Upper lobe of left lung (tissue), 6 donors: ENCODE measurements at regions not wholly inside any gene's neighbourhood (a gene's known extent, or its start where the extent isn't known, plus 50 kb on each side); places are given as distances from the start of the nearest gene placed in this dataset.
"Not testable (repeated sequence)": the region's sequence is repeated elsewhere in the genome, so short reads cannot be mapped to it uniquely, and the experiment has no call there.

Experiments used
- ATAC-seq, 2 donors: fragments of 200-7000 bp; cut with Tn5 transposase; one replicate each; pipeline ENCODE4 v1.9.1; 2022; ENCODE audit warnings: mild to moderate bottlenecking in 2 of 2, moderate library complexity in 2 of 2; ENCODE audit not compliant: low FRiP score in 2 of 2
- DNase-seq, 2 donors: peaks; one replicate each; pipeline ENCODE4 v3.0.0-alpha.2; 2019 to 2020
- H3K27ac ChIP-seq, 4 donors: fragments of 200-600 bp; sonication (generic); one replicate each; pipeline ENCODE4 v1.5.1; 2016 to 2019
- H3K27me3 ChIP-seq, 4 donors: fragments of 200-600 bp; sonication (generic); one replicate each; pipeline ENCODE4 v1.5.1; 2017 to 2019
- H3K36me3 ChIP-seq, 4 donors: fragments of 200-600 bp; sonication (generic); one replicate each; pipeline ENCODE4 v1.5.1; 2016 to 2019
- H3K4me1 ChIP-seq, 4 donors: fragments of 200-600 bp; sonication (generic); one replicate each; pipeline ENCODE4 v1.5.1; 2018 to 2019
- H3K4me3 ChIP-seq, 4 donors: fragments of 200-600 bp; sonication (generic); one replicate each; pipeline ENCODE4 v1.5.1; 2017 to 2019; ENCODE audit warnings: mild to moderate bottlenecking in 2 of 4, moderate library complexity in 1 of 4
- H3K9me3 ChIP-seq, 4 donors: fragments of 200-600 bp; sonication (generic); one replicate each; pipeline ENCODE4 v1.5.1; 2018 to 2019
- EP300 ChIP-seq, 4 donors: sonication (generic); formaldehyde crosslinking; IDR thresholded peaks; one replicate each; pipeline ENCODE4 v1.5.1; 2017; ENCODE audit warnings: antibody characterized with exemption in 4 of 4, control low read depth in 2 of 4
- POLR2A ChIP-seq, 4 donors: fragments of 450-650 bp; IDR thresholded peaks; one replicate each; pipeline ENCODE4 v1.5.1; 2016 to 2017; ENCODE audit warnings: antibody characterized with exemption in 4 of 4, mild to moderate bottlenecking in 2 of 4
- POLR2AphosphoS5 ChIP-seq, 2 donors: sonication (generic); formaldehyde crosslinking; IDR thresholded peaks; one replicate each; pipeline ENCODE4 v1.5.1; 2017; ENCODE audit warnings: antibody characterized with exemption in 2 of 2
- WGBS, 2 donors: methylation state at CpG; one replicate each; pipeline ENCODE4 v1.1.5; 2017 to 2018; 5-methylcytosine and 5-hydroxymethylcytosine counted together
- TF ChIP-seq, protein P1 (sequence below), 6 experiments: fragments of 450-650 bp in 4 of 6; fragments of 200-600 bp in 2 of 6; sonication (generic) in 2 of 6; IDR thresholded peaks; one replicate each; pipeline ENCODE4 v1.5.1; 2016 to 2019; ENCODE audit warnings: antibody characterized with exemption in 6 of 6
- donor health status: DM: no; HTN: no; CAD: no; lungs with moderate emphysema.
- donor health status: DM: no; HTN: yes; CAD: no; lungs with severe emphysema.

DNA sequence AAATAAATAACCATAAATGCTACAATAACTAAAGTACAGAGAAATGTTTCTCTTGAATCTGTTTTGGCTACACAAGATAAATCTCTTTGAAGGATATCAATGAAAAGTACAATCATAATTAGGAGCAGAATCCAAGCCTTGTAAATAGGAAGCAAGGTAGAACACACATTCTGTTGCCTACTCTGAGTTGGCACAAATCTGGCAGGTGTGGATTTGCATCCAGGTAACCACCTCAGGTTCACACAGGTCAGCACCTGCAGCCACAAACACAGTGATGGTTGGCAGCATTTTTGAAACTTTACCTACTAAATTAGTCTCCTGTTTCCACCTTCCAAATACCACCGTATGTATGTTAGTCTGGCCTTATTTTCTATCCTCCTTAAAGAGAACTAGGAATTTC lies 105.3 kb upstream of the PIK3R1 start:
- no peak overlapping the region for H3K4me3 ChIP-seq

DNA sequence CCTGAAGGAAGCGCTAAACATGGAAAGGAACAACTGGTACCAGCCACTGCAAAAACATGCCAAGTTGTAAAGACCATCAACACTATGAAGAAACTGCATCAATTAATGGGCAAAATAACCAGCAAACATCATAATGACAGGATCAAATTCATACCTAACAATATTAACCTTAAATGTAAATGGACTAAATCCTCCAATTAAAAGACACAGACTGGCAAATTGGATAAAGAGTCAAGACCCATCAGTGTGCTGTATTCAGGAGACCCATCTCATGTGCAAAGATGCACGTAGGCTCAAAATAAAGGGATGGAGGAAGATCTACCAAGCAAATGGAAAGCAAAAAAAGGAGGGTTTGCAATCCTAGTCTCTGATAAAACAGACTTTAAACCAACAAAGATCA lies 111.3 kb upstream of the PIK3R1 start:
- H3K4me3 ChIP-seq, H3K9me3 ChIP-seq, H3K27ac ChIP-seq, H3K27me3 ChIP-seq, DNase-seq, H3K4me1 ChIP-seq, H3K36me3 ChIP-seq, ATAC-seq: not testable (repeated sequence)
- 91 to 99% methylated on average over 2 of the region's 2 CpGs for WGBS, 2 donors

More for the DNA sequence above, 105.3 kb upstream of the PIK3R1 start:
- no peaks in the 10 kb centered on the region for H3K36me3 ChIP-seq
- no peak overlapping the region for H3K27ac ChIP-seq
- no peaks in the 10 kb centered on the region for H3K27me3 ChIP-seq
- WGBS, 2 donors, result 75 to 85% methylated on average over 1 of the region's 1 CpG
- no peaks in the 10 kb centered on the region for H3K4me1 ChIP-seq
- H3K9me3 ChIP-seq, result no peaks in the 10 kb centered on the region
- no peak for ATAC-seq
- DNase-seq, result no peak
- no peak for TF ChIP-seq EP300 (IDR thresholded peaks at IDR 0.05)
- no peak for TF ChIP-seq POLR2A (IDR thresholded peaks at IDR 0.05)
- TF ChIP-seq POLR2AphosphoS5 (IDR thresholded peaks at IDR 0.05), result no peak
- TF ChIP-seq, protein P1, sequence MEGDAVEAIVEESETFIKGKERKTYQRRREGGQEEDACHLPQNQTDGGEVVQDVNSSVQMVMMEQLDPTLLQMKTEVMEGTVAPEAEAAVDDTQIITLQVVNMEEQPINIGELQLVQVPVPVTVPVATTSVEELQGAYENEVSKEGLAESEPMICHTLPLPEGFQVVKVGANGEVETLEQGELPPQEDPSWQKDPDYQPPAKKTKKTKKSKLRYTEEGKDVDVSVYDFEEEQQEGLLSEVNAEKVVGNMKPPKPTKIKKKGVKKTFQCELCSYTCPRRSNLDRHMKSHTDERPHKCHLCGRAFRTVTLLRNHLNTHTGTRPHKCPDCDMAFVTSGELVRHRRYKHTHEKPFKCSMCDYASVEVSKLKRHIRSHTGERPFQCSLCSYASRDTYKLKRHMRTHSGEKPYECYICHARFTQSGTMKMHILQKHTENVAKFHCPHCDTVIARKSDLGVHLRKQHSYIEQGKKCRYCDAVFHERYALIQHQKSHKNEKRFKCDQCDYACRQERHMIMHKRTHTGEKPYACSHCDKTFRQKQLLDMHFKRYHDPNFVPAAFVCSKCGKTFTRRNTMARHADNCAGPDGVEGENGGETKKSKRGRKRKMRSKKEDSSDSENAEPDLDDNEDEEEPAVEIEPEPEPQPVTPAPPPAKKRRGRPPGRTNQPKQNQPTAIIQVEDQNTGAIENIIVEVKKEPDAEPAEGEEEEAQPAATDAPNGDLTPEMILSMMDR (IDR thresholded peaks at IDR 0.05), result no peak

DNA sequence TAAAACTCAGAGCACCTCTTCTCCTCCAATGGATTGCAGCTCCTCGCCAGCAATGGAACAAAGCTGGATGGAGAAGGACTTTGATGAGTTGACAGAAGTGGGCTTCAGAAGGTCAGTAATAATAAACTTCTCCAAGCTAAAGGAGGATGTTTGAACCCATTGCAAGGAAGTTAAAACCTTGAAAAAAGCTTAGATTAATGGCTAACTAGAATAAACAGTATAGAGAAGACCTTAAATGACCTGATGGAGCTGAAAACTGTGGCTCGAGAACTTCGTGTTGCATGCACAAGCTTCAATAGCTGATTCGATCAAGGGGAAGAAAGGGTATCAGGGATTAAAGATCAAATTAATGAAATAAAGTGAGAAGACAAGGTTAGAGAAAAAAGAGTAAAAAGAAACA lies 112.3 kb upstream of the PIK3R1 start:
- ATAC-seq, H3K9me3 ChIP-seq, H3K4me3 ChIP-seq, H3K36me3 ChIP-seq, H3K27ac ChIP-seq, H3K4me1 ChIP-seq, DNase-seq, H3K27me3 ChIP-seq: not testable (repeated sequence)
- WGBS, 2 donors, result 96 to 98% methylated on average over 4 of the region's 4 CpGs

DNA sequence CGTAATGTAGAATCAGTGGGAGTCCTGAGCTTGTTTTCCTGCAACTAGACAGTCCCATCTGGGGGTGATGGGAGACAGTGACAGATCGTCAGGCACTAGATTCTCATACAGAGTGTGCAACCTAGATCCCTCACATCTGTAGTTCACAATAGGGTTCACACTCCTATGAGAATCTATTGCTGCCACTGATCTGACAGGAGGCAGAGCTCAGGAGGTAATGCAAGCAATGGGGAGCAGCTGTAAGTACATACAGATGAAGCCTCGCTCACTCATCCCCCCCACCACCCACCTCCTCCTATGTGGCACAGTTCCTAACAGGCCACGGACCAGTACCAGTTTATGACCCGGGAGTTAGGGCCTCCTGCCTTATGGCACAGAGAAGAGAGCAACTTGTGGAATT lies 116.2 kb upstream of the PIK3R1 start:
- Histone ChIP-seq H3K4me1 (no peaks in the 10 kb centered on the region), H3K4me3 (no peak overlapping the region), H3K9me3 (no peaks in the 10 kb centered on the region), H3K27me3 (no peaks in the 10 kb centered on the region), H3K27ac (no peak overlapping the region), H3K36me3 (no peaks in the 10 kb centered on the region)
- ATAC-seq, result no peak
- 93 to 97% methylated on average over 5 of the region's 5 CpGs for WGBS, 2 donors
- no peak for TF ChIP-seq POLR2A (IDR thresholded peaks at IDR 0.05)
- no peak for TF ChIP-seq POLR2AphosphoS5 (IDR thresholded peaks at IDR 0.05)
- TF ChIP-seq, protein P1 (IDR thresholded peaks at IDR 0.05), result no peak
- TF ChIP-seq EP300 (IDR thresholded peaks at IDR 0.05), result no peak
- no peak for DNase-seq

DNA sequence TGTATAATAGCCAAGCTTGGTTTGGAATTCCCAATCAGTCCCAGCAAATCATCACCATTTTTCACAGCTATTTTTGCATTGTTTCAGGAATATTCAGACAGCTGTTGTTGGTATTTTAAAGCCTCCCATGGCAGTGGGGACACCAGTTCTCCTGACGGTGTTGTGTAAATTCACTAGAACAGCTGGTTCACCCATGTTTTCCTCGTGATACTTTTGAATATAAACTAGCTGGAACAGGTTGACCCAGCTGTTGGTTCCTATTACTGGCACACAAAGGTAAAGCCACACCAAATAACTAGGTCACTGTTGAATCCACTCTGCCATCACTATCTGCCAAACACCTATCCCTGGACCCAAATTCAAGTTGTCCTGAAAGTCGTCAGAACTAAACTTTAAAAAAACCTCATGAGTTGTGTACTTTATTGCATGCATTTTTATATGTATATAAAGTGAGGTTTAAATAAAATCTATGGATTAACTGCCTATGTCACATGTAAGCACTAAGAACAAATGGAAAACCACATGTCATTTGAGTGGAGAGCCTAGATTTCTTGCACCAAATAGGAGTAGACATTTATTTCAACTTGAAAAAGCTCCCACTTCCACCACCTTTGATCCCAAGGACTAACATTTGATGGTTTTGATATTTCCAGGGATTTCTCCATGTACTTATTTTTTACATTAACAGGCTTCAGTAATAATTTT lies 121.9 kb upstream of the PIK3R1 start:
- no peak for ATAC-seq
- TF ChIP-seq EP300 (IDR thresholded peaks at IDR 0.05) (no peak), POLR2AphosphoS5 (IDR thresholded peaks at IDR 0.05) (no peak), POLR2A (IDR thresholded peaks at IDR 0.05) (no peak)
- TF ChIP-seq, protein P1 (IDR thresholded peaks at IDR 0.05), result no peak
- H3K4me3 ChIP-seq, result no peak overlapping the region
- whole genome bisulfite sequencing, 2 donors, result 73 to 83% methylated on average over 3 of the region's 3 CpGs
- no peaks in the 10 kb centered on the region for H3K27me3 ChIP-seq
- H3K36me3 ChIP-seq, result no peaks in the 10 kb centered on the region
- H3K4me1 ChIP-seq, result peaks cover 0 to 1% (median under 1%) of the 10 kb centered on the region in 4 donors
- H3K27ac ChIP-seq, result no peak overlapping the region
- no peak for DNase-seq
- H3K9me3 ChIP-seq, result no peaks in the 10 kb centered on the region

DNA sequence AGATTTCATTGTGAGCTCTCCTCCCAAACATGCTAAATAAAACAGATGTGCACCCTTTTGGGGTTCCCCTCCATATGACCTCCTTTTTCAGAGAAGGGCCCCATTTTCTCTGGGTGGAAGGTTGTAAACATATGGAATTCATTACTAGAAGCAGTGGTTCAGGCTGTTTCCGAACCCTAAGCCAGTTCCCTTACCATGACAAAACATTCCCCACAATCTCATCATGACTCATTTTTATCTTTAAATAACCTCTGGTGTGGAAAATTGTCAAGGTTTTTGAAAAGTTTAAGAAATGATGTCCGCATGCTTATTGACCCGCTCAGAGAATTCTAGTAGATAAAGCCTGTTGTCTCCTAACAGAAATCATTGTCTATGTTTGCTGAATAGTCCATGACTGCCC lies 127.3 kb upstream of the PIK3R1 start:
- Histone ChIP-seq H3K36me3 (no peaks in the 10 kb centered on the region), H3K4me1 (peaks cover 5 to 17% (median 13%) of the 10 kb centered on the region in 4 donors), H3K9me3 (no peaks in the 10 kb centered on the region), H3K27me3 (no peaks in the 10 kb centered on the region), H3K27ac (no peak overlapping the region), H3K4me3 (no peak overlapping the region)
- ATAC-seq (peak in 1 of 2 donors; percentile 67), DNase-seq (no peak)
- TF ChIP-seq EP300 (IDR thresholded peaks at IDR 0.05) (no peak), POLR2AphosphoS5 (IDR thresholded peaks at IDR 0.05) (no peak), POLR2A (IDR thresholded peaks at IDR 0.05) (no peak)
- TF ChIP-seq, protein P1 (IDR thresholded peaks at IDR 0.05), result no peak
- WGBS, 2 donors, result 87 to 92% methylated on average over 3 of the region's 3 CpGs
